ENCODE measurements at regions not wholly inside any gene's neighbourhood (a gene's known extent, or its start where the extent isn't known, plus 50 kb on each side); places are given as distances from the start of the nearest gene placed in this dataset.

GRCh38 chr15:100737214-100737613 is 134.8 kb downstream of the ASB7 start:
- DNase-seq: no peak

- no peak for DNase-seq
Observed at GRCh38 chr15:100738614-100739013, 136.2 kb downstream of the ASB7 start.

GRCh38 chr15:100740138-100740537 is 137.7 kb downstream of the ASB7 start:
- DNase-seq: no peak

GRCh38 chr15:100751585-100751984 is 128.0 kb upstream of the ALDH1A3 start:
- no peak for DNase-seq

GRCh38 chr15:100753503-100753902 is 126.1 kb upstream of the ALDH1A3 start:
- DNase-seq: no peak

- no peak for DNase-seq
Observed at GRCh38 chr15:100757661-100758060, 122.0 kb upstream of the ALDH1A3 start.

- DNase-seq: no peak
Observed at GRCh38 chr15:100758555-100758954, 121.1 kb upstream of the ALDH1A3 start.

GRCh38 chr15:100759106-100759505 is 120.5 kb upstream of the ALDH1A3 start:
- no peak for DNase-seq

GRCh38 chr15:100759698-100760356 is 119.8 kb upstream of the ALDH1A3 start:
- DNase-seq: peak; percentile 8

GRCh38 chr15:100760357-100760903 is 119.2 kb upstream of the ALDH1A3 start:
- no peak for DNase-seq

- DNase-seq: no peak
Observed at GRCh38 chr15:100761290-100761935, 118.2 kb upstream of the ALDH1A3 start.

- no peak for DNase-seq
Observed at GRCh38 chr15:100762289-100762688, 117.3 kb upstream of the ALDH1A3 start.

- DNase-seq: no peak
Observed at GRCh38 chr15:100762913-100763834, 116.5 kb upstream of the ALDH1A3 start.

GRCh38 chr15:100763835-100764750 is 115.5 kb upstream of the ALDH1A3 start:
- DNase-seq: no peak

GRCh38 chr15:100764778-100765466 is 114.7 kb upstream of the ALDH1A3 start:
- DNase-seq: no peak

GRCh38 chr15:100765467-100766241 is 114.0 kb upstream of the ALDH1A3 start:
- DNase-seq: no peak

- DNase-seq: no peak
Observed at GRCh38 chr15:100766243-100767000, 113.2 kb upstream of the ALDH1A3 start.

- no peak for DNase-seq
Observed at GRCh38 chr15:100767001-100767825, 112.4 kb upstream of the ALDH1A3 start.

GRCh38 chr15:100768501-100768931 is 111.1 kb upstream of the ALDH1A3 start:
- no peak for DNase-seq
